ENCODE measurements at regions not wholly inside any gene's neighbourhood (a gene's known extent, or its start where the extent isn't known, plus 50 kb on each side); places are given as distances from the start of the nearest gene placed in this dataset.

- TF ChIP-seq ATF6 (CRISPR knock-in tag; IDR thresholded peaks at IDR 0.05) (no peak), STAG1 (CRISPR knock-in tag; IDR thresholded peaks at IDR 0.05; ENCODE audit: borderline replicate concordance) (no peak), ZKSCAN8 (CRISPR knock-in tag; IDR thresholded peaks at IDR 0.05) (no peak)
These were observed 135.9 kb downstream of the KATNIP start (continued) for GRCh38 chr16:27685807-27686206.

- ChIA-PET POLR2A (no interaction called here), CTCF (ENCODE audit: low intra/inter-chr PET ratio) (no interaction called here)
- no TSS peak for BruUV-seq (replicated peaks)
- Histone ChIP-seq H3K4me2 (ENCODE audit: insufficient read depth, low read length) (no peak overlapping the region), H3K4me1 (replicated peaks in 1 of 2; ENCODE audit: control insufficient read depth in 2 of 2, insufficient read depth in 2 of 2, low read length in 2 of 2) (no peaks in the 10 kb centered on the region), H3K36me3 (ENCODE audit: control insufficient read depth, insufficient read depth, low read length) (no peaks in the 10 kb centered on the region; the same call in 2 of the 3 replicates), H3K79me2 (ENCODE audit: control insufficient read depth, insufficient read depth, low read length) (no peaks in the 10 kb centered on the region), H2AFZ (ENCODE audit: low read depth, low read length) (no peak overlapping the region), H3K9me1 (ENCODE audit: control insufficient read depth, insufficient read depth, low read length) (no peaks in the 10 kb centered on the region), H3K9me3 (replicated peaks; ENCODE audit: control insufficient read depth, insufficient read depth, low read depth, low read length) (no peaks in the 10 kb centered on the region), H3K27me3 (ENCODE audit: control insufficient read depth in 2 of 2, insufficient read depth in 2 of 2, low read length in 2 of 2) (no peaks in the 10 kb centered on the region), H4K20me1 (replicated peaks; ENCODE audit: control insufficient read depth, insufficient read depth, low read length) (no peaks in the 10 kb centered on the region; the same call in 1 of the 2 replicates), H3K4me3 (no peak overlapping the region), H3K27ac (ENCODE audit: extremely low read depth, low read depth, low read length) (no peak overlapping the region), H3K9ac (ENCODE audit: insufficient read depth in 1 of 2, low read depth in 2 of 2, low read length in 2 of 2) (no peak overlapping the region)
- intact Hi-C loops (cut with micrococcal nuclease), result no loop called here
- FAIRE-seq, result no peak
- WGBS (ENCODE audit: insufficient coverage, low coverage, missing lambda C conversion rate), result 6% methylated on average over 3 of the region's 3 CpGs
- in situ Hi-C loops (cut with MboI), result no loop called here
- ATAC-seq, result no peak
- TF ChIP-seq ZFP91 (CRISPR knock-in tag; IDR thresholded peaks at IDR 0.05), result no peak
- no peak for TF ChIP-seq SMARCC2 (IDR thresholded peaks at IDR 0.05; ENCODE audit: low read depth)
- no peak for DNase-seq (ENCODE audit: extremely low read depth in 1 of 4, low spot score in 3 of 4)
These were observed 137.0 kb downstream of the KATNIP start for GRCh38 chr16:27686926-27687325.
